Mucosa of gallbladder (tissue), 1 donor: ENCODE measurements at regions not wholly inside any gene's neighbourhood (a gene's known extent, or its start where the extent isn't known, plus 50 kb on each side); places are given as distances from the start of the nearest gene placed in this dataset.
"Not testable (repeated sequence)": the region's sequence is repeated elsewhere in the genome, so short reads cannot be mapped to it uniquely, and the experiment has no call there.

Experiments
- DNase-seq: peaks from one replicate; pipeline ENCODE4 v3.0.0-alpha.2; 2020; ENCODE audit warnings: low spot score
- donor health status: DM: no; HTN: no; CAD: no.

GRCh38 chr19:28296506-28296905 is 916.4 kb downstream of the UQCRFS1 start:
- no peak for DNase-seq

GRCh38 chr19:28294975-28295374 is 918.0 kb downstream of the UQCRFS1 start:
- not testable (repeated sequence) for DNase-seq

GRCh38 chr19:28294395-28294794 is 918.6 kb downstream of the UQCRFS1 start:
- no peak for DNase-seq

- no peak for DNase-seq
Observed at GRCh38 chr19:28293685-28294084, 919.3 kb downstream of the UQCRFS1 start.

- no peak for DNase-seq
Observed at GRCh38 chr19:28292822-28293500, 920.0 kb downstream of the UQCRFS1 start.

- DNase-seq, result no peak
Observed at GRCh38 chr19:28291874-28292273, 921.1 kb downstream of the UQCRFS1 start.

GRCh38 chr19:28290963-28291657 is 921.8 kb downstream of the UQCRFS1 start:
- DNase-seq, result no peak

GRCh38 chr19:28289295-28290063 is 923.5 kb downstream of the UQCRFS1 start:
- no peak for DNase-seq

- no peak for DNase-seq
Observed at GRCh38 chr19:28288572-28289264, 924.2 kb downstream of the UQCRFS1 start.

- DNase-seq, result no peak
Observed at GRCh38 chr19:28285917-28286316, 927.0 kb downstream of the UQCRFS1 start.

GRCh38 chr19:28285078-28285477 is 927.9 kb downstream of the UQCRFS1 start:
- no peak for DNase-seq

- DNase-seq, result no peak
Observed at GRCh38 chr19:28284389-28284788, 928.6 kb downstream of the UQCRFS1 start.

GRCh38 chr19:28283592-28283991 is 929.4 kb downstream of the UQCRFS1 start:
- no peak for DNase-seq

- DNase-seq, result no peak
Observed at GRCh38 chr19:28281676-28282075, 931.3 kb downstream of the UQCRFS1 start.

- DNase-seq, result no peak
Observed at GRCh38 chr19:28264556-28264955, 948.4 kb downstream of the UQCRFS1 start.

GRCh38 chr19:28258829-28259228 is 954.1 kb downstream of the UQCRFS1 start:
- DNase-seq, result no peak

- no peak for DNase-seq
Observed at GRCh38 chr19:28257396-28257795, 955.6 kb downstream of the UQCRFS1 start.

GRCh38 chr19:28247243-28247642 is 965.7 kb downstream of the UQCRFS1 start:
- DNase-seq, result no peak

- DNase-seq, result no peak
Observed at GRCh38 chr19:28245937-28246336, 967.0 kb downstream of the UQCRFS1 start.

GRCh38 chr19:28244966-28245365 is 968.0 kb downstream of the UQCRFS1 start:
- no peak for DNase-seq

- no peak for DNase-seq
Observed at GRCh38 chr19:28242317-28242927, 970.5 kb downstream of the UQCRFS1 start.

- DNase-seq, result no peak
Observed at GRCh38 chr19:28239270-28239669, 973.7 kb downstream of the UQCRFS1 start.
